ENCODE measurements at regions not wholly inside any gene's neighbourhood (a gene's known extent, or its start where the extent isn't known, plus 50 kb on each side); places are given as distances from the start of the nearest gene placed in this dataset.

GRCh38 chr11:33605703-33606102 lies 94.9 kb downstream of the C11orf91 start:
- no peaks in the 10 kb centered on the region for H3K9me3 ChIP-seq
- no peaks in the 10 kb centered on the region for H3K4me1 ChIP-seq (ENCODE audit: control insufficient read depth in 1 of 2, insufficient read depth in 1 of 2, low read depth in 1 of 2, low read length in 1 of 2)
- TF ChIP-seq CTCF (IDR thresholded peaks at IDR 0.05): no peak
- H3K36me3 ChIP-seq: no peaks in the 10 kb centered on the region
- no peak overlapping the region for H3K27ac ChIP-seq
- H3K27me3 ChIP-seq: peaks cover 71% of the 10 kb centered on the region
- no peak overlapping the region for H3K4me3 ChIP-seq (ENCODE audit: low read depth in 1 of 2, low read length in 1 of 2)

GRCh38 chr11:33598426-33599069 lies 102.1 kb downstream of the C11orf91 start:
- Histone ChIP-seq H3K4me3 (ENCODE audit: low read depth in 1 of 2, low read length in 1 of 2) (no peak overlapping the region), H3K27me3 (peaks cover 94% of the 10 kb centered on the region), H3K9me3 (no peaks in the 10 kb centered on the region), H3K27ac (no peak overlapping the region), H3K4me1 (ENCODE audit: control insufficient read depth in 1 of 2, insufficient read depth in 1 of 2, low read depth in 1 of 2, low read length in 1 of 2) (no peaks in the 10 kb centered on the region), H3K36me3 (no peaks in the 10 kb centered on the region)
- no peak for TF ChIP-seq CTCF (IDR thresholded peaks at IDR 0.05)

GRCh38 chr11:33594188-33594587 lies 106.4 kb downstream of the C11orf91 start:
- no peaks in the 10 kb centered on the region for H3K9me3 ChIP-seq
- H3K27me3 ChIP-seq: peaks cover 75% of the 10 kb centered on the region
- no peaks in the 10 kb centered on the region for H3K36me3 ChIP-seq
- no peak for TF ChIP-seq CTCF (IDR thresholded peaks at IDR 0.05)
- no peaks in the 10 kb centered on the region for H3K4me1 ChIP-seq (ENCODE audit: control insufficient read depth in 1 of 2, insufficient read depth in 1 of 2, low read depth in 1 of 2, low read length in 1 of 2)
- H3K4me3 ChIP-seq (ENCODE audit: low read depth in 1 of 2, low read length in 1 of 2): no peak overlapping the region
- no peak overlapping the region for H3K27ac ChIP-seq

GRCh38 chr11:33590441-33590840 lies 110.2 kb downstream of the C11orf91 start:
- Histone ChIP-seq H3K27me3 (peaks cover 43% of the 10 kb centered on the region), H3K4me1 (ENCODE audit: control insufficient read depth in 1 of 2, insufficient read depth in 1 of 2, low read depth in 1 of 2, low read length in 1 of 2) (no peaks in the 10 kb centered on the region), H3K4me3 (ENCODE audit: low read depth in 1 of 2, low read length in 1 of 2) (no peak overlapping the region), H3K9me3 (no peaks in the 10 kb centered on the region), H3K36me3 (no peaks in the 10 kb centered on the region), H3K27ac (no peak overlapping the region)
- no peak for TF ChIP-seq CTCF (IDR thresholded peaks at IDR 0.05)

- H3K36me3 ChIP-seq: no peaks in the 10 kb centered on the region
- H3K27ac ChIP-seq: no peak overlapping the region
- TF ChIP-seq CTCF (IDR thresholded peaks at IDR 0.05): no peak
- H3K9me3 ChIP-seq: no peaks in the 10 kb centered on the region
- H3K4me1 ChIP-seq (ENCODE audit: control insufficient read depth in 1 of 2, insufficient read depth in 1 of 2, low read depth in 1 of 2, low read length in 1 of 2): no peaks in the 10 kb centered on the region
- peaks cover 32% of the 10 kb centered on the region for H3K27me3 ChIP-seq
- no peak overlapping the region for H3K4me3 ChIP-seq (ENCODE audit: low read depth in 1 of 2, low read length in 1 of 2)
Measured at GRCh38 chr11:33588056-33588455, 112.6 kb downstream of the C11orf91 start.
